GM19438 (cell line): ENCODE measurements at regions not wholly inside any gene's neighbourhood (a gene's known extent, or its start where the extent isn't known, plus 50 kb on each side); places are given as distances from the start of the nearest gene placed in this dataset.

ENCODE experiments used
- ATAC-seq: cut with Tn5 transposase; IDR thresholded peaks from one replicate; pipeline ENCODE4 v1.9.1; 2021; ENCODE audit warnings: low read depth; ENCODE audit not compliant: unreplicated experiment

GRCh38 chr4:171759274-171759673, 53.9 kb upstream of the GALNTL6 start:
- no peak for ATAC-seq

- no peak for ATAC-seq
These were observed 61.7 kb upstream of the GALNTL6 start for GRCh38 chr4:171751538-171751937.

- ATAC-seq: no peak
These were observed 66.8 kb upstream of the GALNTL6 start for GRCh38 chr4:171746418-171746817.

GRCh38 chr4:171742436-171742835, 70.8 kb upstream of the GALNTL6 start:
- ATAC-seq: no peak

GRCh38 chr4:171727185-171727584, 86.0 kb upstream of the GALNTL6 start:
- no peak for ATAC-seq

GRCh38 chr4:171721937-171722336, 91.3 kb upstream of the GALNTL6 start:
- no peak for ATAC-seq

- ATAC-seq: no peak
These were observed 93.5 kb upstream of the GALNTL6 start for GRCh38 chr4:171719691-171720090.

GRCh38 chr4:171718665-171719064, 94.5 kb upstream of the GALNTL6 start:
- no peak for ATAC-seq

- no peak for ATAC-seq
These were observed 95.1 kb upstream of the GALNTL6 start for GRCh38 chr4:171718069-171718468.

GRCh38 chr4:171717231-171717741, 95.9 kb upstream of the GALNTL6 start:
- no peak for ATAC-seq

- no peak for ATAC-seq
These were observed 97.2 kb upstream of the GALNTL6 start for GRCh38 chr4:171715973-171716372.

- ATAC-seq: no peak
These were observed 98.3 kb upstream of the GALNTL6 start for GRCh38 chr4:171714791-171715454.

- ATAC-seq: no peak
These were observed 102.5 kb upstream of the GALNTL6 start for GRCh38 chr4:171710743-171711142.

- peak; percentile 97 for ATAC-seq
These were observed 136.5 kb upstream of the GALNTL6 start for GRCh38 chr4:171676555-171677215.

- no peak for ATAC-seq
These were observed 138.4 kb upstream of the GALNTL6 start for GRCh38 chr4:171674781-171675180.

GRCh38 chr4:171668403-171668802, 144.8 kb upstream of the GALNTL6 start:
- no peak for ATAC-seq

- ATAC-seq: no peak
These were observed 145.3 kb upstream of the GALNTL6 start for GRCh38 chr4:171667906-171668305.

- no peak for ATAC-seq
These were observed 162.1 kb upstream of the GALNTL6 start for GRCh38 chr4:171651071-171651470.

GRCh38 chr4:171650543-171650942, 162.7 kb upstream of the GALNTL6 start:
- ATAC-seq: peak; percentile 85

GRCh38 chr4:171648926-171649325, 164.3 kb upstream of the GALNTL6 start:
- no peak for ATAC-seq

GRCh38 chr4:171646984-171647383, 166.2 kb upstream of the GALNTL6 start:
- ATAC-seq: no peak

- peak; percentile 87 for ATAC-seq
These were observed 168.7 kb upstream of the GALNTL6 start for GRCh38 chr4:171644430-171645057.
